Fibroblast of gingiva (primary cell): ENCODE measurements at regions not wholly inside any gene's neighbourhood (a gene's known extent, or its start where the extent isn't known, plus 50 kb on each side); places are given as distances from the start of the nearest gene placed in this dataset.

ENCODE experiments used
- DNase-seq: peaks from one replicate; pipeline ENCODE4 v3.0.0-alpha.2; 2011; ENCODE audit warnings: low read depth

DNA sequence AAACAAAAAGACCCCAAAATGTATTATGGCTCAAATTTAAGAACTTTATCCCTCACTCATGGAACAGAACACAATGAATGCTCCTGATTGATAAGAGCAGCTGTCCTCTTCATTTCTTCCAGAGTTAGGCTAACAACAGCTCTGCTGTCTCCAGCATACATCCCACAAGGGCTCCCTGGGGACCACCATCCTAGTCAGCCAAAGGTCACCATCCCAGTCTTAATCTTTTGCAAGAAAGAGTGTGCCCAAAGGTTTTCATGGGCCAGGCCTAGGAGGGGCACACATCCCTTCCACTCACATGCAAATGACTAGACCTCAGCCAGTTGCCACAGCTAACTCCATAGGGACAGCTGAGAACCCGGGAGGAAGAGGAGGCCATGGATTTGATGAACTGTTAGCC lies 555.3 kb downstream of the BUD13 start:
- no peak for DNase-seq

DNA sequence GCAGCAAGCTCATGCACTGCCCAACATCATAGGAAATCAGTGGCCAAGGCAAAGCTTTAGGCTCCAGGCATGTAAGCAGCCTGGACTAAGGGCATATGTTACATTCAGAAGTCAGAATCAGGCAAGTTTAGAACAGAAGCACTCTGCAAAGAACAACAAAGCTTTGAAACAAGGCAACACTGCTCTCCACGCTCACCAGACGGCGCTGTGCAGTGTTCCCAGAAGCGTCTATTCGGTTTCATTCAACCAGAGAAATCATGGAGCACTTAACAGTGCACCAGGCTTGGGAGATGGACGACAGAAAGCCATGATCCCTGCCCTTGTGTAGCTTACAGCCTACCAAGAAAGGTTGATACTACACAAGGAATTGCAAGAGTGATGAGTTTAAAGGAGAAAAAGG lies 555.8 kb downstream of the BUD13 start:
- no peak for DNase-seq

DNA sequence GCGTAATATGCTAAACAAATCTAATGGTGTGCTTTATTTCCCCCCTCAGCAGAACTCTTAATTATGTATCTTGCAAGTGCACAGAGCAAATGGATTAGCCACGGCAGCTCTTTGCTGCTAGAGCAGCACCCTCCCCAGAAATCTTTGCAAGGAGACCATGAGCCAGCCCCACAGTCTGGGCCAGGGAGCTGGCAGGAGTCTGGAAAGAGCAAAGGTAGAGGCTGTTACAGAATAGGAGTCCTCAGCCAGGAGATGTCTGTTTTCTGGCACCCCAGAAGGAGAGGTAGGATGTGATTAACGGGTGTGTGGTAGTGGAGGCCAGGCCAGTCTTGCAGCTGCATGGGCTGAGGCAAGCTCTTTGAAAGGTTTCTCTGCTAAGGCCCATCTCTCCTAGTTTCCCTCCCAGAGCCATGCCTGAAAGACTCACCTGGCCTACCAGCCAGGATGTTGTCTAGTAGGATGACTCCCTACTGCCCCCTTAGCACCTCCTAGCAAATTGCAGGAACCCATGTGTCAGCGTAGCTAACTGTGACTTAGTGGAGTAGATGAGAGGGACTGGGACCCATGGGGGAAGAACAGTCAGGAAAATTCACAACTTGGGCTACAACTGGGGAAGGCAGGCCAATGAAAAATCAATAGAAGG lies 557.2 kb downstream of the BUD13 start:
- DNase-seq = no peak

DNA sequence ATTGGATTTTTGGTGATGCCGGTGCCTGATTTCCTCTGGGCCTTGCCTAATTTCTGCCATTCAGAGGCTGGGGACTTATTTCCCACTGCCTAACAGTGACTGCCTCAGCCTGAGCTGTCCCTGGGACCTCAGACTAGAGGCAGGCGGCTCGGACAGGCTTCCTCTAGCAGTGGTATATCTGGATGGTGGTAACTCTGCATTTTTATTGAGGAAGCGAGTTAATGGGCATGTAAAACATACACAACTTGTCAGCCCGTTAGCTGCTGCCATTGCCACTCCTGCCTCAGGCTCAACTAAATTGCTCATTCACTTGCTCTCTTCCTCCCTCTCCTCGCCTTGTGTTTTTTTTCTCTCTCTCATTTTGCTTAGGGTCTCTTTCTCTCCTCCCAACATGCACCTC lies 561.6 kb downstream of the BUD13 start:
- DNase-seq = no peak

DNA sequence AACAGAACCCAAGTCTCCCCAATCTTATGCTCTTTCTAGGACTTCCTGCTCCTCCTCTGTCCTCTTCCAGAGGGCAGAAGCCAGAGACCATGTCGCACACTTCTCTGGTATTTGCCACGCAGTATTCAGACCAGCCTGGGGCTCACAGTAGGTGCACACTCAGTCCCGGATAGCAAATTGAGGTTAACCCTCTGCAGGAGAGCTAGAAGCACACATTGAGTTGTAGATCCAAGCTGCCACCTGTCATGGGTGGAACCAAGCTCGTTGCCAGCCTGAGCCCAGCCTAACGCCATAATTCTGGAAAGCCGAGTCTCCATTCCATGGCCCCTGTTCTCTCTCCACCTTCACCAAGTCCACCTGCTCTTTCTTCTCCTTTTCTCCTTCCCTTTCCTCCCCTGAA lies 562.1 kb downstream of the BUD13 start:
- DNase-seq = no peak

DNA sequence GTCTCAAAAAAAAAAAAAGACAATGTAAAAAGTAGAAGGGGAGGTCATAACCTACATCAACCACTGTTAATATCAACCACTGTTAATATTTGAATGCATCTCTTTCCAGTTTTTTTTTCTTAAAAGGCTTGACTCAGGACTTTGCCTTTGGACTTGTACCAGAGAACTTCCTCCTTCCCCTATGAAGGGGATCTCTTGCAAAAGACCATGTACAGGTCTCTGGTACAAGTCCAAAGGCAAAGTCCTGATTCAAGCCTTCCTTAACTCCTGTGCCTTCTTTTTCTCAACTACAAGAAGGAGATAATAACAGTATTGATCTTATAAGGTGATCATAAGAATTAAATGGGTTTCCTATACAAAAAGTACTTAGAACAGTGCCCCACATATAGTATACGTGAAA lies 563.5 kb downstream of the BUD13 start:
- no peak for DNase-seq

DNA sequence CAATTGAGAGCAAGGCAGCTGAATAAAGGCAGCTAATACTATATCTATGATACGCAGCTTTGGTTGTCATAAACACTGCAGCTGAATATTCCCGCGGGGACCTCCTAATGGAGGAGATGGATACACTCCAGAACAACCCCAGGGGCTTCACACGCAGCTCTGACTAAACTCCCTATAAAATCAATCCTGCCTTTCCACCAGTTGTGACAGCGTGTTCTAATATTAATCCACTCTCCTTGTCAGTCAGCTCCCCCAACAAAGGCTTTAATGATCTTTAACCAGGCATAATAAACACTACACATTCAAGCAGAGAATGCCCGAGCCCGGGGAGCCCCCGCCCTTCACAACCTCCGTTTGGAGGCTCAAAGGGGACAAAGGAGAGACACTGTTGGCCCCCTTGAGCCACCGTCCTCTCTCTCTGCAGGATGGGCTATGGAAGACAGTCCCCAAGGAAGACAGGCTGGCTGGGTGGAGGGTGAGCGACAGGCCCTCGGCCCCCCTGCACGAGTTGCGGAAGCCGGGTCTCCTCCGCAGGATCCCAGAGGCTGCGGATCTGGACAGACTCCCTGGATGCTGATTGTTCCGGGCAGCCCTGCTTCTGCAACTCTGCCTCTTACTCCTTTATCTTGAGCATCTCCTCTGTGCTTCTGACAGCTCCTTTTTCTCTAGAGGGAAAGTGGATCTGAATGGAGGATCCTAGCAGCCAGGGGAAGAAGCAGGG lies 565.2 kb downstream of the BUD13 start:
- no peak for DNase-seq

DNA sequence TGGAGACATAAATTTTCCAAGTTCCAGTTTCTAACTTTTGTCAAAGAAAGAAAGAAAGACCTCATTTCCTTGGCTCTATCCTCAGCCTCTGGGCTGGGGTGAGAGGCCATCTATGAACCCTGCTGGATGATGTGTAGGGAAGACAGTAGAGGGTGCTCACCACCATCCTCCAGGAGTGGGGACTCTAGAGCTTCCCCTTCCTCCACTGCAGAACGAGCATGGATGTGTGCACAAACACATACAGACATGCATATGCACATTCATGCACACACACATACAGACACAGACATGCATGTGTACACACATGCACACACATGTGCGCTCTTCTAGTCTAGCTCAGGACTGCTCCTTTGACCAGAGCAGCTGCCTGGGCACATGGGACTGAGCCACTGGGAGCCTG lies 565.8 kb downstream of the BUD13 start:
- no peak for DNase-seq

DNA sequence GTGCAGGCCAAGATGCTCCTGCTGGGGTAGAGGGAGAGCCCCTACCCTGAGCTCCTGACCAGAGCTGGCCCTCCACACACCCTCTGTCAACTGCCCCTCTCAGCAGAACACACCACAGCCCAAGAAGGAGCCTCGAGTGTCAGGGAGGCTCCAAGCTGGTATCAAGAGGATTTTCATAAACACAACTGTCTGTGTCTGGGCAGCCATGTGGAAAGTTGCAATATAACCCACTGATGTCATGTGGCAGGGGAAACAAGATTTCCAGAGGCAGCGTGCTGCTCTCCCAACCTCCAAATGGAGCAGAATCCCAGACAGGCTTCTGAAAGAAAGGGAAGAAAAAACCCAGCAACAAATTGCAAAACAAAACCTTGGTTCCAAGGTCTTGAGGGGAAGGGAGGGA lies 569.9 kb downstream of the BUD13 start:
- DNase-seq = no peak

DNA sequence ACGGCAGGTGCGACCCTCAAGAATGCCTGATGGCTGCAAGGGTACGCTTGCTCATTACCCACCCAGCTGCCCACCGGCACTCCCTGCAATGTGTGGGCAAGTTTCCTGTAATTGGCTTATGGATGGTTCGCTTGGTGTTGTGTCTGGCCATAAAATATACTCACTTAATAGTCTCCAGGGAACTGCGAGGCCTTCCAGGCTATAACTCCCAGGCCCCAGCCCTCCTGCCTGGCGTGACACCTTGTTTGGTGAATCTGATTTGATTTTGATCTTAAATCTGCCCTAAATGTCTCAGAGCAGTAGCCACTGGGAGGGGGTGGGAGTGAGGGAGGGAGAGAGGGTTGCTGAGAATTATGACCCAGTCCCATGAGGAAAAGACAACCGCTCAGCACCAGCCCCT lies 572.2 kb downstream of the BUD13 start:
- no peak for DNase-seq

DNA sequence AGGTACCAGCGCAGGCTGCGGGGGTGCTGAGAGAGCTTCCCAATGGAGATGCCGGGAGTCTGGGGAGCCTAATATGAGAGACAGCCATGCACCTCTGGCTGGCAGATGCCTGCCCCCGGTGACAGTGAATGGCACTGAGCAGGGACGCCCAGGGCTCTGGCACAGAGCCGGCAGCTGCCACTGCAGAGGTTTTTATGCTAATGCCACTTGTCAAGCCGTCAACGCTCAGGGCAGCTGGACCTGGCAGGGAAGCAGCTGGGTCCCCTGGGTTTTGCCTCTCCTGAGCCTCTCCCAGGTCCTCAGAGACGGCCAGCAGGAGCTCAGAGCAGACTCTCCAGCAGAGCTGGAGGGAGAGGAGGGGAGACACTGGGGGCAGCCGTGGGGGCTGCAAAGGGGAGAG lies 573.6 kb downstream of the BUD13 start:
- DNase-seq = no peak

DNA sequence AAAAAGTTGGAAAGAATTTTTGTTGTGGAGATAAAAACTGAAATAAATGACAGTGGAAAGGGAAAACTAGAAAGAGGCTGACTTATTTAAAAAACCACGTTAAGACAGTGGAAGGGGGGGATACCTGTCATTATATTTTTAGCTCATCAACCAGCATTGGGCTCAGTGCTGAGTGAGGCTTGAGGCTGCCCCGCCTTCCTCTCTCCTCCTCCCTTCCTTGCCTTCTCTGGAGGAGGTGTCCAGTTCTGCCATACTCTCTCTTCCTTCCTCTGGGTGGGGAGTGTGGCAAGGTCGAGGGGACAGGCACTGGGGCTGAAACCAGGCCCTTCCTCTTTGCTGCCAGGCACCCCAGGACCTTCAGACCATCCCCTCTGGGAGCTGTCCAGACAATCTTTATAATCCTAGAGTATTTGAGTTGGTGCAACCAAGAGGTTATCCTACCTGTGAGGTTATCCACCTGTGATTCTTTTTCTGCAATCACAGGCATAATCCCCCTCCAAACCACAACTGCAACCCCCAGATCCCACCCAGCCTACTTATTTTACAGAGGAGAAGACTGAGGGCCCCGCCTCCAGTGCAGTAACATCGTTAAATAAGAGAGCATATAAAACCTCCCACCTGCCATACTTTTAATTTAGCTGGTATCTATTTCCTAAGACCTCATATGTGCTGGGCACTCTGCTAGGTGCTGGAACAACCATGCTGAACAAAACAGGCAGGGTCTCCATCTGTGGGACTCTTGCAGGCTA lies 578.5 kb downstream of the BUD13 start:
- no peak for DNase-seq

DNA sequence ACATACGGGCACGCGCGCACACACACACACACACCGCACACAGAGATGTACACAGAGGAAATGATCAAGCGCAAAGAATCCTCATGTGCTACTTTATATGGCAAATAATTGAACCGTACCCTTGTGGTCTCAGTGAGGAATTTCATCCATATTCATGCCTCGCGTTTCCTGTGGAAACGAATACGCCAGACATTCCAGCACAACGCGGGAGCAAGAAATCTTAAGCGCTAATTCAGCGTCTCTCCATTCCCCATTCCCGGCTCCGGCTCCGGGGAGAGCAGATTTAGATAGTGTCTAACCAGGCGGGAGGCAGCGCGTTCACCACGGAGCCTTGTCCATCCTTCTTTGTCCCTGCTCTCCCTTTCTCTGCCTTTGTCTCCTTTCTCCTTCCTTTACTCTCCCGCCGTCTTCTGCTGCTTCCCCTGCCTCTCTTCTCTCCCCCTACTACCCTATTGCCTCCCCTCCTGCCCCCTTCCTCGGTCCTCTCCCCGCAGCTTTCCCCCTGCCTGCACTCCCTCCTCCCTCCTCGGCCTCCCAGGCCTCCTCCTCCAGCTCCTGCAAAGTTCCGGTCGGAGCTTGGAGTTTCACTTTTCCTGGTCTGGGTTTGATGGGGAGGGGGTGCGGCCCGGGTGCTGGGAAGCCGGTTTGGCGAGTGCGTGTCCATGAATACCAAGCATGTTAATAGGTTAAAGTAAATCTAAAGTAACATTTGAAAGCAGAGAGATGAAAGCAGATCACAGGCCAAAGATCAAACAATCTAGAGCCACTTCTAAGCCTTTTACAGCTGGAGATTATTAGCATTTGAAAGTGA lies 579.3 kb downstream of the BUD13 start:
- no peak for DNase-seq

DNA sequence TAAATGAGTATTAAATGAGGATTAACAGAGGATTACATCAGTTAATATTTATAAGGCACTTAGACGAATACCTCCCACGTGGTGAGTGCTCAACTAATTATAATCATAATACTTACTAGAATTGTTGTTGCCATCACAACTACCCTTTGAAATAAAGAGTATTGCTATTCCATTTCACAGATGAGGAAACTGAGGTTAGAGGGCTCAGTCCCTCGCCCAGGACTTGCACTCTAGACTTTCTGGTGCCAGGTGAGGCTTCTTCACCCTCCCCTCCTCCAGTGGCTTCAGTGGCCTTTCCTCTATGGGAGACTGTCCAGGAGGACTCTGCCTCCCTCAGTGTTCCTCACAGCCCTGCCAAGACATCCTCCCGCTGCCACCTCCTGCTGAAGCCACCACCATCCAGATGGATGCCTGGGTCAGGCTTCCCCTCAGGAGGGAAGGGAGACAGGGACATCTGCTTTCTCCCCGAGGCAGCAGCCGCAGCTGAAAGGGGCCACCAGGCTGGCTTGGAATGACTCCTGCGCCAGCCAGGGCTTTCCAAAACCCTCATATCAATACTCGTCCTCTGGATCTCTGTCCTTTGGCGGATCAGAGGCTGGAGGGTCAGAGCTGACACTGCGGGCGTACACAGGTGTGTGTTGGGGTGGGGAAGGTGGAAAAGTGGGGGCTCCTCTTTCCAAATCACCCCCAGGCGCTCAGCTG lies 580.1 kb downstream of the BUD13 start:
- no peak for DNase-seq

DNA sequence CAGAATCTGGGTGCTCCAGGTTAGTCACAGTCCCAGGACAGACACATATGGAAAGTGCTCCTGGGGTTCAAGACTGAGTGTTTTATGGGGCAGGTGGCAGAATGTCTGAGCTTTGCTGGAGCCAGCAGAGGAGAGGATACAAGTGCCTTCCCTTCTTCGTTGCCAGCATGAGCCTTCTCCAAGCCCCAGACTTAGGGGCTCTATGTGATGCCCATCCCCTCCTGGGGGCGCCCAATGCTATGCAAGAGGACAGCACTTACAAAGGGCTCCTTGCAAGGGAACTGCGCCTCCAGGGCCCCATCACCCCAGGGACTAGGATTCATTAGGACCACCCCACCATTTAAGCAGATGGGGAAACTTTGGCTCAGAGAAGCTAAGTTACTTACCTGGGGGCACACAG lies 581.9 kb downstream of the BUD13 start:
- no peak for DNase-seq

DNA sequence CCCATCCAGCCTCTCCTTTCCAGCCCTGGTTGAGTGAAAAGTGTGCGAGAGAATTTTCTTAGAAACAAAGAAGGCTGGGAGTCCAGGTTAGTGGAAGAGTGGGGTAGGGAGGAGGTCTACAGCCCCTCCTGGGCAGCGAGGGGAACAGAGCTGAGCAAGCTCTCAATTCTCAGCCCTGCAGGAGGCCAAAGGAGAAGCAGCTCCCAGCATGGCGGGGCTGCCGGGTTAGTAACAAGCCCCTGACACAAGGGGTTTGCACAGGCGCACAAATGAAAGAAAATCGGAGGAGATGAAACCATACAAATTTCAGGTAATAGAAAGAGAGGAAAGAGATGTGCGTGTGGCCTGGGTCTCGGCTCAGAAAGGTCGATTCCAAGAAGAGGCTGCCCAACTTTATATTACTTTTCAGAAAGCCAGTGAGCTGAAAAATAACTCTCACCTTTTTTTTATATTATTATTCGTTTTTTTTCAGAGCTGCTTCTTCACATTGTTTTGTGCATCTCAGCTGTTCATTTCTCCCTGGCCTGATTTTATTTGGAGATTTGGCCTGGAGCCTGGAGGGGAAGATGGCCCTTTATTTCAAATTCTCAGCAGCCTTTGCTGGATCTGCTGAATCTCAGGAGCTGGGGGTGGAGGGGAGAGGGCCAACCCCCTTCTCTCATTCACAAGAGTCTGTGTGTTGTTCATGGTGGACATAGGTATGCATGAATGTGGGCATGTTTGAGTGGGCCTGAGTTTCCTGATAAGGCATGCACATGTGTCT lies 583.2 kb downstream of the BUD13 start:
- no peak for DNase-seq

DNA sequence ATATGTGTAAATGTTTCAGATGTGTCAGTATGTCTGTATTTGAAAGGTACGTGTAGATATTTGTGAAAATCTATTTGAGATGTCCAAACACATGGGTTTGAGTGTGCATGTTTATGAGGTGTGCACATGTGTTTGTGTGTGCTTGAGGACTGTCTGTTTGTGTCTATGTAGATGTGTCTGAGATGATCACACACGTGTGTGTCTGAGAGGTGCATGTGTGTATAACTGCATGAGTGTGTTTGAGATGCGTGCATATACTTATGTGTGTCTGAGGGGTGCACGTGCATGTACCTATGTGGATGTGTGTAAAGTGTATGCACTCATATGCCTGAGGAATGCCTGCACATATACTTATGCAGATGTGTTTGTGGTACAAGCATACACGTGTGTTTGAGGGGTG lies 584.4 kb downstream of the BUD13 start:
- DNase-seq = no peak

DNA sequence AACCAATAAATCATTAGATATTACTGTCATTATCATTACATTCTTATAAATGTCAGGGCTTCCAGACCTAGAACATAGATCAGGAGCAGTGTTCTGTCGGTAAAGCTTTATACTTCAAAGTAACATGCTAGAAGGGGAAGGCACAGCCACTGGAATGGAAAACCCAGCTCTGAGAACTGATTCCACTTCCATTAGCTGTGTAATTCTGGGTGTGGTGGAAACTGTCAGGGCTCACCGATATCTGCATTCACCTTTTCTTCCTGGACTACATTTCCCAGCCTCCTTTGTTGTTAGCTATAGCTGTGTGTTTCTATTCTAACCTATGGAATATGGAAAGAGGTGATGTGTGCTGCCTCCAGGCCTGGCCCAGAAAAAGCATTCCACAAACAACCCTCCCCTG lies 585.8 kb downstream of the BUD13 start:
- DNase-seq = no peak

DNA sequence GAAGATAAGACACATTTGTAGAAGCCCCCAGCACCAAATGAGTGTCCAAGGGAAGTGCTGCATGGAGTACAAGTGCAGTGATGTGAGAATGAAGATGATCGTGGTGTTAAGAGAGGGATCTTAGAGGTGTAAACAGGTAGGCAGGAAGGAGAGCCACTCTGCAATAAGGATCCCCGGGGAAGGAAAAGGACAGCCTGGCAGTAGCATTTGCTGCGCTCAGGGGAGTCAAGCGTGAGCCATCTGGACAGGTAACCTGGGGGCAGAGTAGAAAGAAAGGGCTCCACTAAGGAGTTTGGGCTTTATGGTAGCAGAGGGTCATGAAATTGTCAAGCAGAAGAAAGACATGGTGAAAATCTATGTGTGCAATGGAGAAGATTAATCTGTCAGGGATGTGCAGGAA lies 587.2 kb downstream of the BUD13 start:
- no peak for DNase-seq

DNA sequence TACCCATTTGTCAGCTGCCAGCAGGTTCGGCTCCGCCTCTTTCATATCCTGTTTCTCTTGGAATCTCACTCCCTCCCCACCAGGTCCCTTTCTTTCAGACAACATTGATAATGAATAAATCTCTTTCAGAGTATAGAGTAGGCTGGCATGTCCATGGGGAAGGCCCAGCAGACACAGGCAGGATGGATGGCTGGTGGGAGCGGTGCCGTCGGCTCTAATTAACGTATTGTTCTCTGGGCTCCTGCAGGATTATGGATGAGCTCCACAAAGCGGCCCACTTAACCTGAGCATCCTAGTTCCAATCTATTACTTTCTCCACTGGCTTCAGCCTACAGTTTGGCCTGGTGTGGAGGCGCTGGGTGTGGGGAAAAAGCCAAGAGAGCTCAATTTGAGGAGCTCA lies 588.0 kb downstream of the BUD13 start:
- DNase-seq = no peak

DNA sequence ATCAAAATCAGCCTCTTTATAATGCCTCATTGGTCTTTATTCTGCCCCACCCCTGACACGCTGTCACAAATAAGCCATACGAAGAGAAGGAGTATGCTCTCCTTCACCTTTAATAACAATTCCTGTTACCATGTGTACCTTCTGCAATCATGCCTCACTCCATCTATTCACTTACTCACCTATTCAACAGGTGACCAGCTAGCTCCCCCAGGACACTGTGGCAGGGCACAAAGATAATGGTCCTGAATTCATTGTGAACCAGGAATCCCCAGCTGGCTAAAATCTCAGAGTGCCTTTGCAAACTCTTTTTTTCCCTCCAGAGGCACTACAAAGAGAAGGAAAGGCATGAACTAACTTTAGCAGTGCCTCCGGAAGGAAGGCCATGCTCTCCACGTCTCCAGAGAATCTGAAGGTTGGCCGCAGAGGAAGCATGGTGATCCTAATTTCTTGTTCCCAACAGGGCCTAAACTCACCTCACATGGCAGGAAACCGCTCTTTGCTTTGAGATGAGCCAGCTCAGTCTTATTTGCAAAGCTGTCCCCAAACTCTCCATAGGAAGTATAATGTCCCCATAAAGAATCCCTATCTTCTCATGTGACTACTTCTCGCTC lies 590.3 kb downstream of the BUD13 start:
- DNase-seq = no peak
